Astrocyte of the cerebellum (primary cell): ENCODE measurements at regions not wholly inside any gene's neighbourhood (a gene's known extent, or its start where the extent isn't known, plus 50 kb on each side); places are given as distances from the start of the nearest gene placed in this dataset.

ENCODE experiments used
- DNase-seq: peaks from one replicate; pipeline ENCODE4 v3.0.0-alpha.2; 2011; ENCODE audit warnings: low read depth
- H3K4me3 ChIP-seq: 2 replicates; pipeline ENCODE4 v1.5.1; 2011; ENCODE audit warnings: mild to moderate bottlenecking, low read depth, low read length, moderate library complexity
- CTCF ChIP-seq: IDR thresholded peaks from 2 replicates; pipeline ENCODE4 v1.5.1; 2012; ENCODE audit warnings: low read length, low read depth, moderate library complexity, mild to moderate bottlenecking; ENCODE audit errors: missing control alignments
- in situ Hi-C: cut with HindIII; loops from 2 replicates; pipeline ENCODE4 v1.10.0; 2017; ENCODE audit warnings: low sequenced_read_pairs

GRCh38 chr7:153245809-153246208 lies 486.3 kb downstream of the ACTR3B start:
- DNase-seq = no peak
- H3K4me3 ChIP-seq = no peak overlapping the region
- in situ Hi-C loops = no loop called here
- TF ChIP-seq CTCF = no peak

- DNase-seq = no peak
- no peak for TF ChIP-seq CTCF
- no peak overlapping the region for H3K4me3 ChIP-seq
- in situ Hi-C loops = no loop called here
Measured at GRCh38 chr7:153247926-153248325, 488.4 kb downstream of the ACTR3B start.

- no peak for DNase-seq
- H3K4me3 ChIP-seq = no peak overlapping the region
- in situ Hi-C loops = no loop called here
- no peak for TF ChIP-seq CTCF
Measured at GRCh38 chr7:153258686-153259085, 499.1 kb downstream of the ACTR3B start.

- H3K4me3 ChIP-seq = no peak overlapping the region
- no peak for DNase-seq
- in situ Hi-C loops = no loop called here
- no peak for TF ChIP-seq CTCF
Measured at GRCh38 chr7:153276394-153276793, 516.8 kb downstream of the ACTR3B start.

GRCh38 chr7:153286763-153287162 lies 527.2 kb downstream of the ACTR3B start:
- in situ Hi-C loops = no loop called here
- no peak for DNase-seq
- TF ChIP-seq CTCF = no peak
- no peak overlapping the region for H3K4me3 ChIP-seq

GRCh38 chr7:153290066-153290465 lies 530.5 kb downstream of the ACTR3B start:
- TF ChIP-seq CTCF = no peak
- no peak overlapping the region for H3K4me3 ChIP-seq
- in situ Hi-C loops = no loop called here

GRCh38 chr7:153297141-153297540 lies 537.6 kb downstream of the ACTR3B start:
- in situ Hi-C loops = no loop called here
- TF ChIP-seq CTCF = no peak
- H3K4me3 ChIP-seq = no peak overlapping the region
- DNase-seq = peak; percentile 4

More at GRCh38 chr7:153290066-153290465, 530.5 kb downstream of the ACTR3B start:
- no peak for DNase-seq
